Activated naive CD8-positive, alpha-beta T cell (primary cell): ENCODE measurements at regions not wholly inside any gene's neighbourhood (a gene's known extent, or its start where the extent isn't known, plus 50 kb on each side); places are given as distances from the start of the nearest gene placed in this dataset.
"Not testable (repeated sequence)": the region's sequence is repeated elsewhere in the genome, so short reads cannot be mapped to it uniquely, and the experiment has no call there.

Source experiments
- H3K27ac Mint-ChIP-seq: one replicate; pipeline ENCODE4 v1.8.0; 2021; ENCODE audit warnings: mixed read lengths
- H3K27me3 Mint-ChIP-seq: one replicate; pipeline ENCODE4 v1.8.0; 2021; ENCODE audit warnings: mixed read lengths
- H3K36me3 Mint-ChIP-seq: one replicate; pipeline ENCODE4 v1.8.0; 2021; ENCODE audit warnings: mixed read lengths
- H3K4me1 Mint-ChIP-seq: one replicate; pipeline ENCODE4 v1.8.0; 2021; ENCODE audit warnings: low read depth, mixed read lengths
- H3K4me3 Mint-ChIP-seq: one replicate; pipeline ENCODE4 v1.8.0; 2021; ENCODE audit warnings: mild to moderate bottlenecking, mixed read lengths
- H3K9me3 Mint-ChIP-seq: one replicate; pipeline ENCODE4 v1.8.0; 2021; ENCODE audit warnings: low read depth, mixed read lengths

- Mint-ChIP-seq H3K27me3 (no peaks in the 10 kb centered on the region), H3K4me3 (no peak overlapping the region), H3K9me3 (peaks cover 3% of the 10 kb centered on the region), H3K4me1 (no peaks in the 10 kb centered on the region), H3K36me3 (no peaks in the 10 kb centered on the region), H3K27ac (no peak overlapping the region)
These were observed 399.8 kb upstream of the SOX5 start for GRCh38 chr12:24349051-24349799.

- H3K4me3 Mint-ChIP-seq, H3K4me1 Mint-ChIP-seq, H3K27me3 Mint-ChIP-seq, H3K36me3 Mint-ChIP-seq, H3K27ac Mint-ChIP-seq, H3K9me3 Mint-ChIP-seq: not testable (repeated sequence)
These were observed 398.7 kb upstream of the SOX5 start for GRCh38 chr12:24348180-24348579.

DNA sequence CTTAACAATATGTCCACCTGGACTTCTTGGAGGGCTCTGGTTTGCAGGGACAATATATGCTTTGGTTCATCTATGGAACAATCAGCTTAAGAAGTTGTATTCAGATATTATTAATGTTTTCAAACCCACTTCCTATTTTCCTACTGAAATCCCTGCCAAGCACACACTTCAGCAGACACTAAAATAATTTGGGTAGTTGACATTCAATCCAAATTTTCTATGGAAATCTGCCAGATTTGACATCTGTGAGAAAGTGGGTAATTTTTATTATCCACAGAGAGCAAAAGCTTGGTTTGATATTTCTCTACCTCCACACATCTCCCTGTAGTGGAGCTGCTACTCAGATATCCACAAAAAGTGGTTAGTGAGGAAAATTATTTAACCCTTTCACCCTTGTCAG lies 378.8 kb upstream of the SOX5 start:
- Mint-ChIP-seq H3K36me3 (no peaks in the 10 kb centered on the region), H3K4me3 (no peak overlapping the region), H3K9me3 (no peaks in the 10 kb centered on the region), H3K4me1 (no peaks in the 10 kb centered on the region), H3K27me3 (no peaks in the 10 kb centered on the region), H3K27ac (no peak overlapping the region)

DNA sequence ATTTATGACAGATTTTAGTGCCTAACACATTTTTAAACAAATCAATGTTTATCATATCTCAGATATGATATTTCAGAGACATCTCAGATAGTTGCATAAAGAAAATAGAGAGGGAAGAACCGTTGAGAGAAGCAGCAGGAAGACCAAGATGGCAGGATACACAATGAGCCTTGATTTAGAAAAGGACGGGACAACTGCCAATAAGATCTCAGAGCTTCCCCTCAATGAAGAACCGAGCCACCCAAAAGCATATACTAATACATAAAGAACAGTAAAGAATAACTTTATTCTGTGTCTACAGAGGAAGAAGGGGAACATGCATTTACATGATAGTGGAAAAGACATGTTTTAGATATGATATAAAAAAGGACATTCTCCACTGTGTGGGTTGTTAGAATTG lies 375.9 kb upstream of the SOX5 start:
- no peak overlapping the region for H3K4me3 Mint-ChIP-seq
- no peak overlapping the region for H3K27ac Mint-ChIP-seq
- H3K36me3 Mint-ChIP-seq: no peaks in the 10 kb centered on the region
- H3K27me3 Mint-ChIP-seq: no peaks in the 10 kb centered on the region
- H3K9me3 Mint-ChIP-seq: no peaks in the 10 kb centered on the region
- no peaks in the 10 kb centered on the region for H3K4me1 Mint-ChIP-seq

- Mint-ChIP-seq H3K9me3 (no peaks in the 10 kb centered on the region), H3K4me3 (no peak overlapping the region), H3K27me3 (no peaks in the 10 kb centered on the region), H3K27ac (no peak overlapping the region), H3K36me3 (no peaks in the 10 kb centered on the region), H3K4me1 (no peaks in the 10 kb centered on the region)
These were observed 358.4 kb upstream of the SOX5 start for GRCh38 chr12:24307716-24308335.

- Mint-ChIP-seq H3K27me3 (no peaks in the 10 kb centered on the region), H3K9me3 (no peaks in the 10 kb centered on the region), H3K4me3 (no peak overlapping the region), H3K27ac (no peak overlapping the region), H3K36me3 (no peaks in the 10 kb centered on the region), H3K4me1 (no peaks in the 10 kb centered on the region)
These were observed 357.7 kb upstream of the SOX5 start for GRCh38 chr12:24307153-24307552.

DNA sequence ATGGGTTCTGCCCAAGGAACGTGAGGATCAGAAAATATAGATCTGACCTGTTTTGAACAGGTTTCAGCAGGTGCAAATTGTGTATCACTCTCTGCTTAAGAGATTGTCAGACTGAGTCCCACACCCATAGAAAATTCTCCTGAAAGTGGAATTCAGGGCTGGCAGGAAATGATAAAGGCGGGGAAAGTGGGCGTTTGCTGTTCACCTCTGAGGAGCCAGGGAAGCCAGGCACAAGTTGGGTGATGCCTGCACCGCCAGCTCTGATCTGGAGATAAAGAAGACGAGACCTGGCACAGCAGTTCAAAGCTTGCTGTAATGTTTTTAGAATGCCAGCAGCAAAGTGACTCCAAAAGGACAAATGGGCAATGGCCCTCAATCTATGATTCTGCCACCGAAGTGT lies 356.5 kb upstream of the SOX5 start:
- Mint-ChIP-seq H3K36me3 (no peaks in the 10 kb centered on the region), H3K9me3 (no peaks in the 10 kb centered on the region), H3K4me1 (no peaks in the 10 kb centered on the region), H3K27me3 (no peaks in the 10 kb centered on the region), H3K27ac (no peak overlapping the region), H3K4me3 (no peak overlapping the region)

- H3K4me3 Mint-ChIP-seq: no peak overlapping the region
- no peaks in the 10 kb centered on the region for H3K4me1 Mint-ChIP-seq
- no peaks in the 10 kb centered on the region for H3K36me3 Mint-ChIP-seq
- H3K9me3 Mint-ChIP-seq: no peaks in the 10 kb centered on the region
- H3K27me3 Mint-ChIP-seq: no peaks in the 10 kb centered on the region
- no peak overlapping the region for H3K27ac Mint-ChIP-seq
These were observed 354.8 kb upstream of the SOX5 start for GRCh38 chr12:24304285-24304684.

DNA sequence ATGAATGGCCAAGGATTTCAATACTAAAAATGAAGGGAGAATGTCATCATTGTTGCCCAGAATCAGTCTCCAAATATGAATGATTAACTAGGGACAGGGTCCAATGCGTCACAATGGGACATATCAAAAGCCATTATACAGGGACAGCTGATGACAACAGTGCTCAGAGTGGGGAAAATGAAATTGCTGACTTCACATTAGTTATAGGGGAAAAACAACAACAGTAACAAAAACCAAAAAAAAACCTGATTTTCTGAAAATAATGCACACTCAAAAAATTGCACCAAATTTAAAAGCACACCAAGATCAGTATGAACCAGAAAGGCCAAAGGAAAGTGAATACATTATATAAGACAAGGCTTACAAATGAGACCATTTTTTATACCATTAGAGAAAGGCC lies 353.2 kb upstream of the SOX5 start:
- H3K9me3 Mint-ChIP-seq: no peaks in the 10 kb centered on the region
- H3K4me3 Mint-ChIP-seq: no peak overlapping the region
- no peak overlapping the region for H3K27ac Mint-ChIP-seq
- H3K27me3 Mint-ChIP-seq: no peaks in the 10 kb centered on the region
- no peaks in the 10 kb centered on the region for H3K4me1 Mint-ChIP-seq
- H3K36me3 Mint-ChIP-seq: no peaks in the 10 kb centered on the region

DNA sequence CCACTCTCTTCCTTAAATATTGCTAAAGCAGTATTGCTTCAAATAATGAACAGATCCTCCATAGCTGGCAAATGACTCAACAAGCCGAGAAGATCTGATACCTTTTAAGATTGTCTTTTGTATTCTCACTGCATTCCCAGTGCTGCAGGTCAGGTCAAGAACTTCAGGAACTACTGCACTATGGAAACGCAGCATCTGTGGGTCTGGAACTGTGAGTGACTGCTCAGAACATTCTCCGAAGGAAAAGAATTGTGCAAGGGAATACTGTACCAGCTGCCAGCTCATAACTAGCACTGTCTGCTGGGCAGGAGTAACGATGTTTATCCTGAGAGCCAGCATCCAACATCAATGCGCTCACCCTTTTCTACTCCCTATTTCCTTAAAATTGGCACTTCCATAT lies 348.0 kb upstream of the SOX5 start:
- Mint-ChIP-seq H3K36me3 (no peaks in the 10 kb centered on the region), H3K9me3 (no peaks in the 10 kb centered on the region), H3K27me3 (no peaks in the 10 kb centered on the region), H3K4me1 (no peaks in the 10 kb centered on the region), H3K4me3 (no peak overlapping the region), H3K27ac (no peak overlapping the region)

GRCh38 chr12:24293549-24293948 lies 344.1 kb upstream of the SOX5 start:
- no peak overlapping the region for H3K4me3 Mint-ChIP-seq

DNA sequence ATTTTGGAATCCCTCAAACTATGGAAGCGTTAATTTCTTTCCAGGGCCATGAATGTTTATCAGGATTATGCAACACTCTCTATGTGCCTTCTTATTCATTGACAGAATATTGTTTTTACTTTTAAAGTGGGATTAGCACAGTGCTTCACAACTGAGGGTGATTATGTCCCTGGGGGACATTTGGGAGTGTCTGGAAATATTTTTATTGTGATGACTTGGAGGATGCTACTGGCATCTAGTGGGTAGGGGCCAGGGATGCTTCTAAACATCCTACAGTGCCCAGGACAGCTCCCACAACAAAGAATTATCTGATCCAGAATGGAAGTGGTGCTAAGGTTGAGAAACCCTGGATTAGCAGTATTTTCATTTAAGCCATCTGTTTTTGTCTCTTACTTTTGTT lies 338.5 kb upstream of the SOX5 start:
- no peak overlapping the region for H3K4me3 Mint-ChIP-seq
- H3K27ac Mint-ChIP-seq: no peak overlapping the region
- H3K36me3 Mint-ChIP-seq: no peaks in the 10 kb centered on the region
- H3K27me3 Mint-ChIP-seq: no peaks in the 10 kb centered on the region
- no peaks in the 10 kb centered on the region for H3K4me1 Mint-ChIP-seq
- peaks cover 4% of the 10 kb centered on the region for H3K9me3 Mint-ChIP-seq

More at GRCh38 chr12:24293549-24293948, 344.1 kb upstream of the SOX5 start:
- Mint-ChIP-seq H3K27ac (no peak overlapping the region), H3K27me3 (no peaks in the 10 kb centered on the region), H3K4me1 (no peaks in the 10 kb centered on the region), H3K36me3 (no peaks in the 10 kb centered on the region), H3K9me3 (no peaks in the 10 kb centered on the region)

DNA sequence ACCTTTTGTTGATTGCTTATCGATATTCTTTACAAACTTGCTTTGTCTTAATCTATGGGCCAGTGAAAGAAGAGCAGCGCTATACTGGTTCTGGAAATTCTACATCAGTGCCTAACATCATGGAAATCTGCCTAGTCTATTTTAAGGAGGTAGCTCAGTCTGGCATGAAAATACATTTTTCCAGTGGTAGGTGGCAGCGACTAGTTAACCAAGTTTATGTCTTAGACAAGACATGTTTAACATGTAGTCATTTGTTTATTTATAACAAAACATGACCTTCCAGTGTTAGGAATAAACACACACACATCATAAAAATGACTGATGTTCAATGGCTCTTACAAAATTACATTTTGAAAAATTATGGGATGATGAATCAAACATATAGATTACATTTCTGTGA lies 336.0 kb upstream of the SOX5 start:
- Mint-ChIP-seq H3K4me3 (no peak overlapping the region), H3K4me1 (no peaks in the 10 kb centered on the region)

GRCh38 chr12:24281341-24281740 lies 331.9 kb upstream of the SOX5 start:
- Mint-ChIP-seq H3K36me3 (no peaks in the 10 kb centered on the region), H3K4me1 (no peaks in the 10 kb centered on the region), H3K4me3 (no peak overlapping the region), H3K9me3 (peaks cover 4% of the 10 kb centered on the region), H3K27ac (no peak overlapping the region), H3K27me3 (no peaks in the 10 kb centered on the region)

More for the DNA sequence above, 336.0 kb upstream of the SOX5 start:
- Mint-ChIP-seq H3K36me3 (no peaks in the 10 kb centered on the region), H3K27me3 (no peaks in the 10 kb centered on the region), H3K27ac (no peak overlapping the region), H3K9me3 (peaks cover 4% of the 10 kb centered on the region)

- Mint-ChIP-seq H3K36me3 (no peaks in the 10 kb centered on the region), H3K4me3 (no peak overlapping the region), H3K4me1 (no peaks in the 10 kb centered on the region), H3K9me3 (peaks cover 3% of the 10 kb centered on the region), H3K27ac (no peak overlapping the region), H3K27me3 (no peaks in the 10 kb centered on the region)
These were observed 330.8 kb upstream of the SOX5 start for GRCh38 chr12:24280056-24280842.
